ENCODE measurements at regions not wholly inside any gene's neighbourhood (a gene's known extent, or its start where the extent isn't known, plus 50 kb on each side); places are given as distances from the start of the nearest gene placed in this dataset.

DNA sequence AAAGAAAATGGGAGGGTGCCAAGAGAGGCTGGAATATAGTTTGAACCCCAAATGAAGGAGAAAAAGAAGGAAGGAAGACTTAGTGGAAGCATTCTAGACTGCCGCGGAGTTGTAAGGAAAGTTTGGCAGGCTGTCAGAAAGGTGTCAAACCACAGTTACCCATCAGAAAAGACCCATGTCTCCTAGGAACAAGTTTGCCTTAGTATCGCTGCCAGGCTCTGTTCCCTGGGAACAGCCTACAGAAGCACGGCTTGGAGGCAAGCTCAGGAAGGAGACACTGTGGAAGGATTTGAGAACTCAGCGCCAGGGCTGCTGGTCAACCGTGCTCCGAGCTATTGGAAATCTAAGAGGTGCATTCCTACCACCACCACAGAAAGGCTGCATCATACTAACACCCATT, 197.4 kb downstream of the RRAGC start:
- DNase-seq (ENCODE audit: extremely low read depth, low read depth): no peak
- TF ChIP-seq, protein P1, sequence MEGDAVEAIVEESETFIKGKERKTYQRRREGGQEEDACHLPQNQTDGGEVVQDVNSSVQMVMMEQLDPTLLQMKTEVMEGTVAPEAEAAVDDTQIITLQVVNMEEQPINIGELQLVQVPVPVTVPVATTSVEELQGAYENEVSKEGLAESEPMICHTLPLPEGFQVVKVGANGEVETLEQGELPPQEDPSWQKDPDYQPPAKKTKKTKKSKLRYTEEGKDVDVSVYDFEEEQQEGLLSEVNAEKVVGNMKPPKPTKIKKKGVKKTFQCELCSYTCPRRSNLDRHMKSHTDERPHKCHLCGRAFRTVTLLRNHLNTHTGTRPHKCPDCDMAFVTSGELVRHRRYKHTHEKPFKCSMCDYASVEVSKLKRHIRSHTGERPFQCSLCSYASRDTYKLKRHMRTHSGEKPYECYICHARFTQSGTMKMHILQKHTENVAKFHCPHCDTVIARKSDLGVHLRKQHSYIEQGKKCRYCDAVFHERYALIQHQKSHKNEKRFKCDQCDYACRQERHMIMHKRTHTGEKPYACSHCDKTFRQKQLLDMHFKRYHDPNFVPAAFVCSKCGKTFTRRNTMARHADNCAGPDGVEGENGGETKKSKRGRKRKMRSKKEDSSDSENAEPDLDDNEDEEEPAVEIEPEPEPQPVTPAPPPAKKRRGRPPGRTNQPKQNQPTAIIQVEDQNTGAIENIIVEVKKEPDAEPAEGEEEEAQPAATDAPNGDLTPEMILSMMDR (IDR thresholded peaks at IDR 0.05; ENCODE audit: low read depth, low read length): no peak

DNA sequence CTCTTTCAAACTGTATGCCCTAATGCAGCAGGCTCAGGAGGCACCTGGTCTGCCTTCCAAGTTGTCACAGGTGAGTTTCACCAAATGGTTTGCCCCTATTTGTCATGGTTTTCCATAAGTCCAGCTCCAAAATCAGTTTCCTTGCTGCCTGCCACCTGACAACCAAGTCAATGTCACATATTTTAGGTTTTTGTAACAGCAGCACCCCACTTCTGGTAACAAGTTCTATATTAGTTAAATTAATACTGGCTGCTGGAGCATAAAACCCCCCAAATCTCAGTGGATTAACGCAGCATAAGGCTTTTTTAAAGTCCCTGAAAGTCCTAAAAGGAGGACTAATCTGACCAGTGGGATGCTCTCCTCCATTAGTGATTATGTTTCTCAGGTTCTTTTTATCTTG, 200.7 kb downstream of the RRAGC start:
- TF ChIP-seq, protein P1 (IDR thresholded peaks at IDR 0.05; ENCODE audit: low read depth, low read length): no peak

DNA sequence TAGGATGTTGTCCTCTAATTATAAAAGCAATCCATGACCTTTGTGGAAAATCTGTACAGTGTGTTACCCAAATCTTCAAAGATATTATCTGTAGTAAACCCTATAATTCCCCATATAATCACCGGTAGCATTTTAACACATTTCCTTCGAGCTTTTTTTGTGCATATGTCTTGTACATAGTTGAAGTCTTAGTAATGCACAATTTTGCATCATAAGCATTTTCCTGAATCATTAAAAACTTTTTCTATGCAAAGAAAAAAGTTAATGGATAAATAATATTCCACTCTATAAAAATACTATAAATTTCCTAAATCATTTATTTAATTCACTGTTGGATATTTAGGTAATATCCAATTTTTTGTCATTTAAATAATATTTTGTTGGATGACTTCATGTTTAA, 201.7 kb downstream of the RRAGC start:
- no peak for DNase-seq (ENCODE audit: extremely low read depth, low read depth)
- TF ChIP-seq, protein P1 (IDR thresholded peaks at IDR 0.05; ENCODE audit: low read depth, low read length): no peak

More for the DNA sequence above, 200.7 kb downstream of the RRAGC start:
- DNase-seq (ENCODE audit: extremely low read depth, low read depth): no peak

DNA sequence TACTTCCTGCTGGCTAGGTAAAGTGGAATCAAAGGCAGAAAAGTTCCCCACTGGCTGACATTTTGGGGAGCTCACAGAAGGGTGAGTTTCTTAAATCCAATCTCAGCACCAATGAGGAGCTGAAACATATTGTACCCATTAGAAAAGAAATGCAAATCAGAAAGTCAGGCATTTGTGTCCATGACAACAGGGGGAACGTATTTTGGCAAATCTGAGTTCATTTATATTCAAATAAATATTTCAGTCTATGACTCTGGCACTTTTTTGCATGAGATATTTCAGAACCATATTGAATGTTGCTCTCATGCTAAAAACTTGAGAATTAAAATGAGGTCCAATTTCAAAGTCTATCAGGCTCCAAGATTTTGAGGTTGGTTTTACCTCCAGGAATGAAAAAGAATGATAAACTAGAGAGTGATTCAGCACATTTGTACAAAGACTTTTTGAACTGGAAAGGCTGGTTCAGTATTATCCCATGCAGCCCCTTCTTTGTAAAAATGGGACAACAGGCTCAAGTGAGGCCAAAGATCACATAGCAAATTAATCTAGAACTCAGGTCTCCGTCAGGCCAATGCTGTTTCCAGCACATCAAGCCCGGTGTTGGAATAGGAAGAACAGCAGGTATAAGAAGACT, 202.2 kb downstream of the RRAGC start:
- TF ChIP-seq, protein P1 (IDR thresholded peaks at IDR 0.05; ENCODE audit: low read depth, low read length): no peak
- DNase-seq (ENCODE audit: extremely low read depth, low read depth): no peak

GRCh38 chr1:38656726-38657125, 202.8 kb downstream of the RRAGC start:
- no peak for DNase-seq (ENCODE audit: extremely low read depth, low read depth)

GRCh38 chr1:38652217-38652616, 207.4 kb downstream of the RRAGC start:
- no peak for DNase-seq (ENCODE audit: extremely low read depth, low read depth)
- TF ChIP-seq, protein P1 (IDR thresholded peaks at IDR 0.05; ENCODE audit: low read depth, low read length): no peak

More at GRCh38 chr1:38656726-38657125, 202.8 kb downstream of the RRAGC start:
- TF ChIP-seq, protein P1 (IDR thresholded peaks at IDR 0.05; ENCODE audit: low read depth, low read length): no peak

DNA sequence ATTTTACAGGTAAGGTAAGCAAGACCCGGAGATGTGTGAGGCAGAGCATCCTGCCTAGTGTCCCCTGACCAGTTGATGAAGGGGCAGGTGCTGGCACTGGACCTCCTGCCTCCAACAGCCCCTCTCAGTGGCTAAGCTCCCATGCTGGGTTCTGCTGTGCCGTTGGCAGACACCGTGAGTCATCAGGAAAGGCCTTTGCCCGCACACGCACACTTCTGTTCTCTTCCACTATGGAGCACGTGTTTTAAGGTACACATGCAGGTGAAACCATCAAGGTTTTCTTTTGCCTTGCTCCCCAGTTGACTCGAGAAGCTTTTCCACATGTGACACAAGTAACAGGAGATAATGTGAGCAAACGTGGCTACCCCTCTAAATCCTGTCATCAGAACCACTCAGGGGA, 207.9 kb downstream of the RRAGC start:
- TF ChIP-seq, protein P1 (IDR thresholded peaks at IDR 0.05; ENCODE audit: low read depth, low read length): no peak
- DNase-seq (ENCODE audit: extremely low read depth, low read depth): no peak

Measured in AG09319 (cell line).